NCI-H128 (cell line): ENCODE measurements at regions not wholly inside any gene's neighbourhood (a gene's known extent, or its start where the extent isn't known, plus 50 kb on each side); places are given as distances from the start of the nearest gene placed in this dataset.

Experiments used
- DNase-seq: peaks from one replicate; lab custom pipeline; 2025; ENCODE audit not compliant: unreplicated experiment; lab: John Stamatoyannopoulos, UW

DNA sequence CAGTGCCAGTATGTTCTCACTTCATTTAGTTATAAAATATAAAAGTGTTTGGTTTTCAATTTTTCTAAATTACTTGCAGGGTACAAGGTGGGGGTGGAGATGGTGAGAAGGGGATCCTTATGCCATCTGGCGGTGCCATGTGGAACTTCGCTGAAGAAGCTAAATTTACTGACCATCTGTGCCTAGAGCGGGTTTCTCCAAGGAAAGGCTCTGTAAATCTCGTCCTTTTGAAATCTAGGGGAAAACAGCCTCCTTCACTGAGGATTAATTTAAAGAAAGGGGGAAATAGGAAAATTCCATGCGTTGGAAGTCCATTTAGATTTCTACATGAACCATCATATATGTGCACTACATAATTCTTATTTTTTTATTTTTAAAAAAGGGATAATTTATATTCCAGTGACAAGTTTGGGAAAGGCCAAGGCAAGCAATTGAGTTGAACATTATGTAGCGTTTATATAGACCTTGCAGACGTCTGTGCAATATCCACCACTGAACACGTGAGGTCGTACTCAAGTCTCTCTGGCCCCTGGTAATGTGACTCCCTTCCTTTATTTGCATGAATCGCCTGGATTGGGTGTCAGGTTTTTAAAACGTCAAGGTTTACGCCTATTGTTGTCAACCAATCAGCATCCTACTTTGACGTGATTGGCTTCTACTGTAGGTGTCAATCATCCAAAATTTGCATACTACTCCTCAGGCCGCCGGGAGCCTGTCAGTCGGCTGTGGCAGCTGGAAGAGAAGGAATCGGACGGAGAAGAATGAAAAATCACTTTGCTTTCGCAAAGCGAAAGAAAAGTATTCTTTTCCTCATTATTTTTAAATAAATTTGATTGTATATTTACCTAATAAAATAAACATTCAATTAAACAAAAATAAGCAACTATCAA lies 297.1 kb upstream of the NFE2L3 start:
- peak; percentile 95 for DNase-seq

DNA sequence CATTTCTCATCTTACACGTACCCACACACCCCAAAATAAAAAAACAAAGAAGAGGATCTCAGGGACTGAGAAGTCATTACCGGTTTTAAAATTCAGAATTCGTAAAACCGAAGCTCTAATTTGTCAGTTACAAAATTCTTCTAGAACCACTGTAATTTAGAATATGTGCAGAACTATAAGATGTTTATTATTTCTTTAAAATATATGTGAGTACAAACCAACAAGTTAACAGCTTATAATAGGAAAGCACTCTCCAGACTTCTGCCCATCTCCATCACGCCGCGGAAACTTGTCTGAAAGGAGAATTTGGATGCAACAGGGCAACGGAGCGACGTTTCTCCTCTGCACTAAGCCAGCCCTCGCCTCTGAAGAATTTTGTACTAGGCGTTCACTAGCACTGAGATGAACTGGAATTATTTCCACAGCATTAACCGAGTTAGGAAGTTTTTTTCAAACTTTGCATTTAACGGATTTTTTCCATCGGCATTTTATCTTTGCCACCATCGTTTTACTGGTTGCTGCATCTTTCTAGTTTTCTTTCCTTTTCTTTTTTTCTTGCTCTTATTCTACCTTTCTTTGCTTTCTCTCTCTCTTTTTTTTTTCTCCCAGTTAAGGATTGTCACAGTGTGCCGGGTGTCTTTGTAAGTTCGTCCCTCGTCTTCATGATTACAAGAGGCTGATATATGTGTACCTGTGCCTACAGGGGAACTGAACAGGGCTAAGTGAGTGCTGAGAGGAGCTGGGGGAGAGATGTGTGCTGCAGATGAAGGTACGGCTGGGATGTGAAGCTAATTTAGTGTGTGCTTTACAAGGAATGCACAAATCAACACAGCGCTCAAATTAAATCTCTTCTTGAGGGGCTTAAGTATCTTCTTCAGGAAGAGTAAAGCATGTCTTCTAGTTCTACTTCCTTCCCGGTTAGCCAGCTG lies 295.9 kb upstream of the NFE2L3 start:
- peak; percentile 24 for DNase-seq

DNA sequence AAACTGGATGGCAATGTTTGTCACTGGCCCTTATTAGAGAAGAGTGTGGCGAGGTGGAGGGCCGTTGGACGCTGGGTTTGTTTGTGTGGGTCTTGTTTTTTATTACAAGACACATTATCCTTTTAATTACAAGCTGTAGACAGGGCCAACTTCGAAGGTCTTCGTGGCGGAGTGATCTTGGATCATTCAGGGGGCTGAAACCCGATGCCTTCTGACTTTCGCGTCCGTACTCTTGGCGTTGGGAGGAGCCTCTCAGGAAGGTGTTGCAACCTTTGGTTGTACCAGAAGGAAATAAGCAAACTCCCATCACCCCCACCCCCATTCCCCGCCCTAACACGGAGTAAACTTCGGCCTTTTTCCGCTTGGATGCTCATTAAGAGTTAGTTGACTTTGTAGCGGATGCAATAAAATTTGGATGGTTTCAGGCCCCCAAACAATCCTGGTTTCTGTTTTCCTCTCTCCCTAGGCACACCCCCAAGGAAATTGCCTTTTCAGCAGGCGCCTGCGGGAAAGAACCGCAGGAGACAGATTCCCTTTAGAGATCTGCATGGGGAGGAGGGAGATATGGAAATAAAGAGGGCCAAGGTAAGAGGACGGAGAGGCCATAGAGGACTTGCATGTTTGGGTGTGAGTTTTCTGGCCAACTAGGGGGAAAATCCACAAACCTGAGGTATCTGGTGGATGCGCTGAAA lies 294.5 kb upstream of the NFE2L3 start:
- peak; percentile 80 for DNase-seq

DNA sequence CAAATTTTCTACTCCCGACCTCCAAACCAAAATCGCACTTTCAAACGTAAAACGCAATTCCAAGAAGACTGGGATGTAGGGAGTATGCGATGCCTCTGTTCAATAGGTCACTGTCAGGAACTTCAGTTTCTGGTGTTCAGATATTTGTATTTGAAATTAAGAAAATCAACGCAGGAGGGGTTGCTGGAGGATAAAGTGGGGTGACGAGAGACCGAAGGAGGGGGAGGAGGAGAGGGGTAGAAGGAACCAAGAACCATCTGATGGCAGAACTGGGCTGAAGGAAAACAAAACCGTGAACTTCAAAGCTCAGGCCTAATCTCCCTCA lies 293.8 kb upstream of the NFE2L3 start:
- DNase-seq = no peak

DNA sequence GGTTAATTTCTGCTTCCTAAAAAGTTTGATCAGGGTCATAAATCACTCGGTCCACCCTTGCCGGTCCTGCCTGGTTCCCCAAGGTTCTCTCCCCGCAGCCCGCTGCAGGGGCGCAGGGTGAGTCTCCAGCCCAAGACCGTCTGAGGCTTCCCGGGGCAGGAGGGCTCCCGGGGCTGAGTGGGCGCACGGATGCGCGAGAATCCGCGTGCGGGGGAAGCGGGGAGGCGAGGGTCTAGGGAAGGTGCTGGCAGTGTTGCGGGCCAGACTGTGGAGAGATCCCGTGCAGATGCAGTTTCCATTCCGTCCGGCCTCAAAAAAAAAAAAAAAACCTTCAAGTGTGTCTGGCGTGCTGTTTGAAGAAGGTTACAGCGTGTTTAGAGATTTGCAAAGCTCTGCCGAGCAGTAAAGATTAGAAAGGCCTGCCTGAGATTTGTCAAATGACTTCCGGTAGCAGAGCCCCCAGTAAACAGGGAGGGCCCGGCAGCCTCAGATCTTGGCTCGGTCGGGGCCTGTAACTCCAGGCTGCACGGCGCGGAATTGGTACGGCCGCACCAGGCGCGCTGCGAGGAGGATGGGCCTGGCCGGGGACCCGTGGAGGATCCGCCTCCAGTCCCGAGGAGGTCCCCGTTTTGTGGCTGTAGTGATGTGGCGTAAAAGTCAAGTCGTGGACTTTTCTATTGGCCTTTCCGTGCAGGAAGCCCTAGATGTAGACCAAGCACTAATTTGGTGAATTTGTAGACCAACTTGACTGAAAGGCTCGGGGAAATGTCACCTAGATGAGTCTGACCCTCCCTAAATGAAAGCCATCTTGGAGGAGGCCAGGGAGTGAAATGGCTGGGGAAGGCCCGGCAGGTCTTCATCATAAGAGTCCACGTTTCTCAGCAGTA lies 293.2 kb upstream of the NFE2L3 start:
- DNase-seq = no peak

DNA sequence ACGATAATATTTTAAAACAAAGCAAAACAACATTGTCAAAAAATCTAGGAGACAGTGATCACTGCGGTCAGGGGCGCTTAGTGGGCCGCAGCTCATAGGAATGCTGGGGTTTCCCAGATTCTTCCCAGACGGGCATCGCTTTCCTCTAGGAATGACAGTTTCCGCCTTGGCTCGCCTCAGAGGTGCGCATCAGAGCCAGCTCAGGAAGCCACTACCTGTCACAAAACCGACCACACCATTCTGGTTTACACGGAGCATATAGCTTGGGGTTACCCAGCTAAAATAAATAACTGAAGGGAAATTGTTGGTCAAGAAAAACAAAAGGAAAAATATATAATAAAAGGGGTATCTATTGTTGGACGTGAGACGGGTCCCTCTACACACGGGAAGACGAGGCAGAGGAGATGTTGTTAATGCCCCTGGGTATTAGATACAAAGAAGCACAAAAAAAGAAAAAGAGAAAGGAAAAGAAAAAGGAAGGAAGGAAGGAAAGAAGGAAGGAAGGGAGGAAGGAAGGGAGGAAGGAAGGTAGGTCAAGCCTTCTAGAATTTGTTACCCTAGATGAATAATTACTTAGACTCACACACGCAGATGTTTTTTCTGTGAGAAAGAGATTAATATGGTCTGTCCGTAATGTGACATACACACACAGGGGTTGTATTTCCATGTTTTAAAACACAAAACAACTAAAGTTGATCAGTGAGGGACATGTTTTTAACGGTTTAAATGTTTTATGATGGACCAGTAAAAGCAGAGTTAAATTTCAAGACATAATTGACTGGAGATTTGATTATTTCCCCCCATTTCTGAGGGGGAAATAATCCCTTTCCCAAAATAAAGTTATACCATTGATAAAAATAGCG lies 292.4 kb upstream of the NFE2L3 start:
- DNase-seq = no peak

DNA sequence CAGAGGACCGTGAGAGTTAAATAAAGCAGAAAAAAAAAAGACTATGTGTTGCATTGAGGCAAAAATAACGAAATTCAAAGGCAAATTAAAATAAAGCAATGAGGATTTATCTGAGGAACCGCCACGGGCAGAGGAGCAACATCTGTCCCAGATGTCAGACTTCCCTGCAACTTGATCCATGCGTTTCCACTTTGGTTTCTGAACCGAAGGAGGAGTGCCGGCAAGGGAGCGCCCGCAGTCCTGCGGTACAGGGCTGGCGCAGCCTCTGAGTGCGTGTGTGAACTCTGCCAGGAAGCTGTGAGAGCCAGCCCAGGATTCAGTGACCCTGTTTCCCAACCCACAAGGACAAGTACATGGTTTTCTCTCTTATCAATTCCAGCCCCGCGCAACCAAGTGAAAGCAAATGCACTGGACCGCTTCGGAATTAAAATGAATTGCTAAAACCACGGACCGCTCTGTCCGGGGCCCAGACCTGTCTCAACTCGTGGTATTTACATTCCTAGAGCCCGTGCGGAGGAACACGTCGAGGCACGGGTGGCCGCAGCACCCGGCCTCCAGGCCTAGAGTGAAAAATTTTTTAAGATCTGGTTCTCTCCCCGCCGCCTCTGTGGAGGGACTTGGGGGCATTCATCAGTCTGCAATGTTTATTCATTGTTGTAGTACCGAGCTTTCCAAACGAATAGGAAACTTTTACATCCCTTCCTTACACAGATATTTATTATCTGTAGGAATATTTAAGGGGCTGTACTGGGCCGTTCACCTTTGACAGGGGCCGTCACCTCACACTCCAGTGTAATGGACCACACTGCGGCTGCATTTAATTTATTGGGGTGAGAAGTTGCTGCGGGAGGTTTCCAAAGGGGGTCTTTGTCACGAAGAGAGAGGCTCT lies 291.5 kb upstream of the NFE2L3 start:
- DNase-seq = no peak

DNA sequence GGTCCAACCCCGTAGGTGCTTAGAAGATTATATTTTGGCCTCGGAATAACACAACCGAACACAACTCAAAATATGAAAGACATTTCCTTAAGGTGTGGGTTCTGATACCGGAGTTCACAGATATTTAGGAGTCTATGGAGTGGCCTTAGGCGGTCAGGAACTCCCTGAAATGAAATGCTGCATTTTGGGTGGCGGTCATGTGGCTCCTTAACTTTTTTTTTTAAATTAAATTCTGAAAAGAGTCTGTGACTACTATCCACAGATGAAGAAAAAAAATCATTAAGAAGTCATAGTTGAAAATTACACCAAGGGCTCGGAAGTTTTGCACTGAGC lies 290.9 kb upstream of the NFE2L3 start:
- DNase-seq = no peak

DNA sequence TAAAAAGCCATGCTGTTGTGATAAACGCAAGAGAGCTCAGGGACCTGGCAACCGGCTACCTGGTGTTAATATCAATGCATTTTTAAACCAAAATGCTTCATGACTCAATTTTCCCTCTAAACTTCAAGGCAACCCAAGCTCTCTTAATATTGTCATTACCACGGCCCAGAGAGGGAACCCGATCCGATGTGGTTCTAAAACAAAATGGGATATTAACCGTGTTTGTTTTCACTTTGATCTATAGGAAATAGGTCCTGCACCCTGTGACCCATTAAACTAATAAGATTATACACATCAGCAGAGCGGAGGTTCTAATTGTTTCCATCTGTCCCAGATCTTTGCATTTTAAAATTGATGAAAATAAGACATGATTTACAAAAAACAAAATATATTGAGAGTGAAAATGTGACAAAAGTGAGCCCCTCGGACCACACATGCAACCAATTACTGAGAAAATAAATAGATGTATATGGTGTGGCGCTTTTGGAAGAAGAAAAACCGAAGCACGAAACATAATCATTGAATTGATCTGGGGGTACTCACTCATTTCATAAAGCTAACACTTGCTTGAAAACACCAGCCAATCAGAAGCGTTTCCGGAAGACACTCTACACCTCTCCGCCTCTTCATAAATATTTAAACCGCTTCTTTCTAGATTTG lies 290.3 kb upstream of the NFE2L3 start:
- DNase-seq = no peak

DNA sequence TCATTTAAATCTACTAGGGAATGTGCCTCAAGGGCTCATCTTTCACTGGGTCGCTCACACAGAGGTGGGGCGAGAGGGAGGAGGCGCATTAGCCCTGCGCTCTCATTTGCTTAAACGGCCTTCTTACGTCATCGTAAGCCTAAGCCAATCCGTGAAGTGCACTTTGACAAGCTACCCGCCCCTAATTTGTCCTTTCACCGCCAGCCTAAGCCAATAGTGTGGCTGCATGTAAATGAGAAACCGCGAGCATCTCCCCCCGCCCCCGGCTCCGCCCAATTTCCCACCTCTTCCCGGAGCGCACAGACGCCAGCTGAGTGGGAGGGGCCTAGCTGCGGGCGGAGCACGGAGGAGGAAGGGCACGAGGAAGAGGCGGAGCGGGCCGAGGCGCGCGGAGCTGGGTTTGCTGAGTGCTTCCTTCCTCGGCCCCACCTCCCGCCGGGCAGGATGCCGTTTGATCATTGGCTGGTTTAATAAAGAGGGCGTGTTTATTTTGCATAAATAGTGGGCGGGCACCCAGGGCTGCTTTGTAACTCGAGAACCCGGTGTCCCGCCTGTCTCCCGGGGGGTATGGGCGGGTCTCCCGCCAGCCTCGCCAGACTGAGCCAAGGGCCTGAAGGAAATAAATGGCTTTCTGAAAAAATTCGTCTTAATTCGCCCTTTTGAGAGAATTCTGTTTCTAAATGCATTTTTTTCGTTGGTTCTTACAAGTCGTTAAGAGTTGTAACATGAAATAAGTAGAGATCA lies 289.6 kb upstream of the NFE2L3 start:
- peak; percentile 100 for DNase-seq

DNA sequence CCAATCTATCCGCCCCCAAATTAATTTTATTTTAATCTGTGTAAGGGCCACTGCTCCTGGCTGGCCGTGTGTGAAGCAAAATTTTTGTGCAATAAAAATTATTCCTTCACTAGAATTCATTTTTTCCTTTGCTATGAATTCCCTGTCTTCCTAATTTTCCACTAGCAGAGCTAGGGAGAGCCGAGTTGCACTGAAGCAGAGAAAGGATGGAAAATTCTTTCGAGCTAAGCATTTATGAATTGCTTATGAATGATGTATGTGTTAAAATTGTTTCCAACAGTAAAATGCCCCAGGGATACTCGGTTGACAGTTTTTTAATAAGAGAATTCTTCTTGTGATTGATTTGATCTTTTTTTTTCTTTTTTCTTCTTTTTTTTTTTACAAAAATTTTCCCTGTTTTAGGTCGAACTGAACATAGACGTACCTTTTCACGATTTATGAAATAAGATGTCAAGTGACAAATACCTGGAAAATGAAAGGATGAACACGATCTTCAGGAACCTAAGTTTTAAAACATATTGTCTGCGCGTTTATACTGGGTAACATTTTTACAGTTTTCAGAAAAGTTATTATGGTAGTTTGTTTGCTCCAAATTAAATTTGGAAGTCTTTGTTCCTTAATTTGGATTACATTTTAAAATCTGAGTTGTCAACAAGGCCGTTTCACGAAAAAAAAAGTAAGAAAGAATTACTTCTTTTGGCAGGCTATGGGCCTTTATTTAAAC lies 288.8 kb upstream of the NFE2L3 start:
- no peak for DNase-seq

DNA sequence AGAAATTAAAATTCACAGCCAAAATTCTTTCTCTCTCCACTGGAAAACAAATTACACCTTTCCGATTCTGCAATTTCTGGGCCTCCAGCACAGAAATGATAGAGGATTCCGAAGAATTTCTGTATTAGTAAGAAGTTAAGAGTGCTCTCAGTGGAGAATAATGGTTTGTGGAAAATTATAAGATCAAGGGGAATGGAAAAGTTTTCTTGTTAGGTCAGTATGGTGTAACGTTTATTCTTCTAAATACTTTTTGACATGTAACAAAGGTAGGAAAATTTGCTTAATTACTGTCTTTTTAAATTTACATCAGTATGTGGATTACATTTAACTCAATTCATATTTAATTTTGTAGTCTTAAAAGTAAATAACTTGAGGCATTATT lies 288.3 kb upstream of the NFE2L3 start:
- DNase-seq = no peak

DNA sequence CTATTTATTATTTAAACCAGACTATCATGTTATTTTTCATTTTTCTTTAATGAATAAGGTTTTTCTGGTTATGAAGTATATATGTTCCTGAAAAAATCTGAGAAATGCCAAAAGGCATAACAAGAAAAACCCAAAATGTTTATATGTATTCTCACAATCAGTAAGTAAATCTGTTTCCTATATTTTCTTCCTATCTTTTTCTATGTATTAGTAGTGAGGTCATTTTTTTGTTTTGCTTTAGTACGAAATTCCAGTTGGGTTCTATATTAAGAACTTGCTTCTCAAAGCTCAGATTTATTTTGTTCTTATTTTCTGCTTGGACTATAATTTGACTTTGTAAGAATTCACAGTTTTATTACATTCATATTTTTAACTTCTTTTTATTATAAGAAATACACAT lies 287.5 kb upstream of the NFE2L3 start:
- no peak for DNase-seq

DNA sequence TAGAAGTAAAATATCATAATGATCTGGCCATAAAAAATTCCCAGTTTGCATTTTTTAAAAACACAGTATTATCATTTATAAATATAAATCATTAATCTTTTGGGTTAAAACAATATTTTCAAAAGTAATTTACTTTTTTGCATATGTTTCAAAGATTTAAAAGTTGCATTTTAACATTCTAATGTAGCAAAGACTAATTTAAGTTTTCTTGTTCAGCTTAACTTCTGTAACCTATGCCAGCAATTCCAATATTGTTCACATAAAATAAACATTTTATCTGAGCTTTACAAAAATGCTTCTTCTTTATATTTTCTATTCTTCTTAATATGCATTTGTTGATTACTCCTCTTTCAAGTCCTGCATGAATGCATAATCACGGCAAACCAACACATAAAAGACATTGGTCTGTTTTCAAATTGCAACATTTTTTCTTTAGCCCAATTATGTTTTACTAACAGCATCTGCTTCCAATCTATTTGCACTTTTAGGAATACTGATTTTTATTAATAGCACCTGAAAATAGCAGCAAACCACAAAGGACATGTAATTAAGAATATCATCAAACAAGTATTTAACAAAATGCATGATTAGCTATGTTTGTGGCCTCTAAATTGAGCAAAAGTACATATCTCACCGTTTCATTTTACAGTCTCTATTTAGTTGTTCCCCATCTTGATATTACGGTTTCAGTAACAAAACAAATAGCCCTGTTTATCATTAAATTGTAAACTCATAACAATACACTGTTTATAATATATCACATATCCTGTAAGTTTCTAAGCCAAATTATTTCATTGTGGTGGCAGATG lies 286.9 kb upstream of the NFE2L3 start:
- no peak for DNase-seq

DNA sequence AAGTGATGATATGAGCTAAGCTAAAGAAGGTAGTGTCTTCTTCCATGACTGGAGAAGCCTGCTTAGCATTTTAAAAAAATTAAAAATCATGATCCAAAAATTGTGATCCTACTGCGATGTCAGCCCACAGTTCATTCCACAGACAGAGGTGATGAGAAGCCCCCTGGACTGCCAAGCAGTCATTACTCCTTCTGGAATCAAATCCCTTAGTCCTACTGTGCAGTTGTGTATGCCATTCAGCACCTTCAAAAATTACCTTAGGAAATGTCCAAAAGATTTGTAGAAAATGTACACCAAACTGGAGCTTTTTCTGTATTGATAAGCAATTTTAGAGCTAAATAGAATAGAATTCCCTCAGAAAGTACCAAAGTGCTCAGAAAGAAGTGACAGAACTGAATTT lies 283.5 kb upstream of the NFE2L3 start:
- DNase-seq = no peak

DNA sequence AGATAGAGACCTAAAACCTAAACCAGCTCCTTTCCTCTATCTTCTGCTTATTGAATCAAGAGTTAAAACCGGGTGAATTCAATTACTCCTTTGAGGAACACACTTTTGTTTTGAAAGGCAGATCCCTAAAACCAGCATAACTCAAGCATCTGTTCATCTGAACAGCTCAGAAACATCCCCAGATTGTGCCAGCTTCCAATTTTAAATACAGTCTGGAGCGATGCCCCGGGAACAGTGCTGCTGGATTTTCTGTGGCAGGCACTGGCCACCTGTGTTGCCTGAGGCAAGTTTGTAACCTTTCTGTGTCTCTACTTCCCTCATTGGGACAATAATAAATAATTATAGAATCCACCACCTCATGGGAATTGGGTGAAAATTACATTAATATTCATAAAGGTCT lies 281.4 kb upstream of the NFE2L3 start:
- DNase-seq = no peak
